GM12878 (cell line): ENCODE measurements at regions not wholly inside any gene's neighbourhood (a gene's known extent, or its start where the extent isn't known, plus 50 kb on each side); places are given as distances from the start of the nearest gene placed in this dataset.

ENCODE experiments used
- ATAC-seq: fragments of 200-7000 bp; cut with Tn5 transposase; 3 replicates; pipeline ENCODE4 v1.9.1; 2020; ENCODE audit warnings: mild to moderate bottlenecking, moderate library complexity
- BruUV-seq: library from RNA; stranded (reverse); fragments of 400-500 nt; replicated peaks from 2 replicates; lab custom pipeline; 2021; lab: Mats Ljungman, UMichigan
- CTCF ChIA-PET: fragments of 300-600 bp; sonication (Branson Sonifier 250); formaldehyde crosslinking; extraction: SDS; loops from one replicate; lab custom pipeline; 2021; ENCODE audit warnings: inconsistent platforms; lab: Yijun Ruan, JAX
- POLR2A ChIA-PET: fragments of 350-600 bp; formaldehyde crosslinking; extraction: SDS; loops from one replicate; lab custom pipeline; 2021; ENCODE audit warnings: inconsistent platforms; lab: Charles Lee
- RAD21 ChIA-PET: fragments of 300-600 bp; sonication (Branson Sonifier 250); formaldehyde crosslinking; loops from one replicate; lab custom pipeline; 2023; ENCODE audit warnings: antibody characterized with exemption; ENCODE audit not compliant: unreplicated experiment; lab: Charles Lee
- SMC1A ChIA-PET: fragments of 300-600 bp; sonication (Branson Sonifier 250); formaldehyde crosslinking; loops from one replicate; lab custom pipeline; 2023; ENCODE audit not compliant: unreplicated experiment, uncharacterized antibody; lab: Charles Lee
- DNase-seq: peaks from one replicate; pipeline ENCODE4 v3.0.0-alpha.2; 2011; ENCODE audit warnings: low read depth, low spot score
- FAIRE-seq: peaks from 3 replicates; lab custom pipeline; 2011; peaks lifted over from hg19 to GRCh38; lab: Jason Lieb, UNC
- H2AFZ ChIP-seq: 2 replicates; pipeline ENCODE4 v1.6.0; 2011; ENCODE audit warnings: low read depth, low read length, control low read depth; ENCODE audit not compliant: control insufficient read depth
- H3K27ac ChIP-seq: 2 replicates; pipeline ENCODE4 v1.5.1; 2011; ENCODE audit warnings: control low read depth; ENCODE audit not compliant: control insufficient read depth, insufficient read depth
- H3K27me3 ChIP-seq, 2 experiments: replicated peaks in 1 of 2; 2 replicates each; pipeline versions ENCODE4 v1.6.0 to v1.6.1; 2011; ENCODE audit warnings: low read length in 1 of 2; ENCODE audit not compliant: control insufficient read depth in 2 of 2, insufficient read depth in 2 of 2
- H3K36me3 ChIP-seq, 2 experiments: 2 replicates each; pipeline ENCODE4 v1.5.1; 2011; ENCODE audit warnings: low read length in 1 of 2; ENCODE audit not compliant: control insufficient read depth in 2 of 2, insufficient read depth in 2 of 2
- H3K4me1 ChIP-seq: 2 replicates; pipeline ENCODE4 v1.6.1; 2011; ENCODE audit warnings: mild to moderate bottlenecking, low read length, moderate library complexity, mixed read lengths; ENCODE audit not compliant: control insufficient read depth, insufficient read depth
- H3K4me2 ChIP-seq: 2 replicates; pipeline ENCODE4 v1.6.0; 2011; ENCODE audit warnings: control low read depth; ENCODE audit not compliant: control insufficient read depth, insufficient read depth
- H3K4me3 ChIP-seq: fragments of 200-600 bp; sonication (generic); 2 replicates; pipeline ENCODE4 v1.5.1; 2016
- H3K79me2 ChIP-seq: 2 replicates; pipeline ENCODE4 v1.6.0; 2011; ENCODE audit warnings: low read length; ENCODE audit not compliant: control insufficient read depth, insufficient read depth
- H3K9ac ChIP-seq: 2 replicates; pipeline ENCODE4 v1.8.0; 2011; ENCODE audit warnings: low read length, control low read depth, mixed read lengths; ENCODE audit not compliant: control insufficient read depth, insufficient read depth
- H3K9me3 ChIP-seq: replicated peaks from 3 replicates; pipeline ENCODE4 v1.5.1; 2011; ENCODE audit warnings: mild to moderate bottlenecking, low read length; ENCODE audit not compliant: control insufficient read depth, insufficient read depth
- H4K20me1 ChIP-seq: 2 replicates; pipeline ENCODE4 v1.6.0; 2011; ENCODE audit not compliant: control insufficient read depth, insufficient read depth
- ESRRA ChIP-seq: IDR thresholded peaks from 2 replicates; pipeline ENCODE4 v1.6.1; 2012; ENCODE audit warnings: mild to moderate bottlenecking, low read length, improper control_type of control experiment
- IRF4 ChIP-seq: IDR thresholded peaks from 2 replicates; pipeline ENCODE4 v1.6.1; 2011; ENCODE audit warnings: low read depth, low read length
- MTA2 ChIP-seq: fragments of 450-650 bp; IDR thresholded peaks from 2 replicates; pipeline ENCODE4 v1.6.1; 2016; ENCODE audit warnings: low read depth, mild to moderate bottlenecking, moderate library complexity
- NFYA ChIP-seq: IDR thresholded peaks from 2 replicates; pipeline ENCODE4 v1.6.1; 2011; ENCODE audit warnings: low read depth, mild to moderate bottlenecking, low read length, improper control_type of control experiment, borderline replicate concordance
- NR2C2 ChIP-seq: IDR thresholded peaks from 2 replicates; pipeline ENCODE4 v1.6.1; 2011; ENCODE audit warnings: borderline replicate concordance, low read depth; ENCODE audit not compliant: control insufficient read depth, insufficient read length
- SMAD1 ChIP-seq: fragments of 450-650 bp; IDR thresholded peaks from 2 replicates; pipeline ENCODE4 v1.6.1; 2018; ENCODE audit warnings: mild to moderate bottlenecking, low read depth; ENCODE audit not compliant: partially characterized antibody
- SMC3 ChIP-seq: IDR thresholded peaks from 2 replicates; pipeline ENCODE4 v1.6.1; 2011; ENCODE audit warnings: low read length, improper control_type of control experiment, borderline replicate concordance
- SPI1 ChIP-seq: IDR thresholded peaks from 2 replicates; pipeline ENCODE4 v1.6.1; 2011; ENCODE audit warnings: low read depth, mild to moderate bottlenecking, low read length, moderate library complexity, borderline replicate concordance; ENCODE audit not compliant: insufficient read depth
- SRF ChIP-seq, 2 experiments: IDR thresholded peaks; 2 replicates each; pipeline ENCODE4 v1.6.1; 2011; ENCODE audit warnings: low read depth in 2 of 2, low read length in 2 of 2, mild to moderate bottlenecking in 1 of 2, moderate library complexity in 1 of 2
- ZNF24 ChIP-seq: fragments of 450-650 bp; IDR thresholded peaks from 2 replicates; pipeline ENCODE4 v1.6.1; 2017; ENCODE audit warnings: antibody characterized with exemption, mild to moderate bottlenecking
- ZNF384 ChIP-seq: IDR thresholded peaks from 2 replicates; pipeline ENCODE4 v1.6.1; 2012; ENCODE audit warnings: low read depth, mild to moderate bottlenecking, low read length, improper control_type of control experiment, borderline replicate concordance
- WGBS: methylation state at CpG from one replicate; pipeline ENCODE4 v1.1.6; 2016; ENCODE audit warnings: low lambda C conversion rate; ENCODE audit not compliant: insufficient replicate concordance, insufficient coverage; ENCODE audit errors: missing lambda C conversion rate; 5-methylcytosine and 5-hydroxymethylcytosine counted together
- in situ Hi-C: fragments of 300-500 bp; cut with MboI; formaldehyde crosslinking; loops from 9 replicates; pipeline ENCODE4 v1.14.3; 2018; ENCODE audit warnings: mixed read lengths
- intact Hi-C: fragments of 100-400 bp; cut with micrococcal nuclease; formaldehyde crosslinking; loops from one replicate; pipeline ENCODE4 v1.14.2; 2022; ENCODE audit not compliant: unreplicated experiment
- TF ChIP-seq, protein P1 (sequence below): IDR thresholded peaks from 2 replicates; pipeline ENCODE4 v1.6.1; 2011; ENCODE audit warnings: mild to moderate bottlenecking, low read depth, low read length, moderate library complexity; ENCODE audit not compliant: insufficient replicate concordance
- TF ChIP-seq, protein P2 (sequence below): IDR thresholded peaks from 2 replicates; pipeline ENCODE4 v1.6.1; 2012; ENCODE audit warnings: low read depth, low read length, improper control_type of control experiment

DNA sequence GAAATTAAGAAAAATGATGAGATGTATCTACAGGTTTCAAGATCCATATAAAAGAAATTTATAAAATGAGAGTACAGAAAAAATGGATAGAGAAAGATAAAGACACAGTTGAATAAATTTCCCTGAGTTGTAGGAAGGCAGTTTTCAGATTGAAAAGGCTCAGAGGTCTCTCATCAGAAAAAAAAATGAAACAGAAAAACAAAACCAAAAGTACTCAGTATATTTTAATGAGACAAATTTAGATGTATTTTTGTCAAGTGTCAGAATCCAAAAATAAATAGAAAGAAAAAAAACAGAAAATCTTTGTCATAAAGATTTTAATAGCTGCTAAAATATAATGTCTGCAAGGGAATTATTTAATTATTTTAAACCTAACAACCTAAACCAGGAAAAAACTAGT lies 520.5 kb downstream of the KCNJ3 start (continued):
- no peak for TF ChIP-seq SMAD1
- TF ChIP-seq, protein P1, sequence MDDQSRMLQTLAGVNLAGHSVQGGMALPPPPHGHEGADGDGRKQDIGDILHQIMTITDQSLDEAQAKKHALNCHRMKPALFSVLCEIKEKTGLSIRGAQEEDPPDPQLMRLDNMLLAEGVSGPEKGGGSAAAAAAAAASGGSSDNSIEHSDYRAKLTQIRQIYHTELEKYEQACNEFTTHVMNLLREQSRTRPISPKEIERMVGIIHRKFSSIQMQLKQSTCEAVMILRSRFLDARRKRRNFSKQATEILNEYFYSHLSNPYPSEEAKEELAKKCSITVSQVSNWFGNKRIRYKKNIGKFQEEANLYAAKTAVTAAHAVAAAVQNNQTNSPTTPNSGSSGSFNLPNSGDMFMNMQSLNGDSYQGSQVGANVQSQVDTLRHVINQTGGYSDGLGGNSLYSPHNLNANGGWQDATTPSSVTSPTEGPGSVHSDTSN: no peak
- TF ChIP-seq ZNF24: no peak
- TF ChIP-seq ZNF384: peak; percentile 67; the same call in 1 of the 2 replicates
- peak; percentile 48; the same call in 1 of the 2 replicates for TF ChIP-seq MTA2
- no peak for TF ChIP-seq SMC3
- no peak for TF ChIP-seq NFYA
- TF ChIP-seq SRF (IDR thresholded peaks at IDR 0.05; ENCODE audit: low read depth in 2 of 2, low read length in 2 of 2): no peak
- no peak for TF ChIP-seq ESRRA
- TF ChIP-seq, protein P2, sequence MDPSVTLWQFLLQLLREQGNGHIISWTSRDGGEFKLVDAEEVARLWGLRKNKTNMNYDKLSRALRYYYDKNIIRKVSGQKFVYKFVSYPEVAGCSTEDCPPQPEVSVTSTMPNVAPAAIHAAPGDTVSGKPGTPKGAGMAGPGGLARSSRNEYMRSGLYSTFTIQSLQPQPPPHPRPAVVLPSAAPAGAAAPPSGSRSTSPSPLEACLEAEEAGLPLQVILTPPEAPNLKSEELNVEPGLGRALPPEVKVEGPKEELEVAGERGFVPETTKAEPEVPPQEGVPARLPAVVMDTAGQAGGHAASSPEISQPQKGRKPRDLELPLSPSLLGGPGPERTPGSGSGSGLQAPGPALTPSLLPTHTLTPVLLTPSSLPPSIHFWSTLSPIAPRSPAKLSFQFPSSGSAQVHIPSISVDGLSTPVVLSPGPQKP: no peak
- TF ChIP-seq, all 136 proteins: peak for 5

GRCh38 chr2:155218292-155218924 lies 519.9 kb downstream of the KCNJ3 start:
- CTCF ChIA-PET: no interaction called here
- in situ Hi-C loops: no loop called here

More at GRCh38 chr2:155218292-155218924, 519.9 kb downstream of the KCNJ3 start:
- Histone ChIP-seq H3K36me3 (no peaks in the 10 kb centered on the region), H3K4me2 (peak overlapping the region; percentile 49), H3K9me3 (no peaks in the 10 kb centered on the region), H3K27me3 (no peaks in the 10 kb centered on the region), H2AFZ (peak overlapping the region; percentile 57), H3K4me1 (peaks cover 11% of the 10 kb centered on the region; the same call in 1 of the 2 replicates), H3K27ac (no peak overlapping the region), H3K9ac (no peak overlapping the region), H3K4me3 (no peak overlapping the region), H3K79me2 (no peaks in the 10 kb centered on the region), H4K20me1 (no peaks in the 10 kb centered on the region)
- ChIA-PET RAD21 (interaction anchor here (1.8 kb wide), 1 partner anchor 81 kb away, joined by 4 read pairs; no protein-coding TSS in a partner anchor), SMC1A (interaction anchor here (0.7 kb wide), 2 partner anchors 70 to 181 kb away, joined by 3 to 4 read pairs; no protein-coding TSS in a partner anchor), POLR2A (no interaction called here)
- DNase-seq: no peak
- BruUV-seq: no TSS peak
- peak; percentile 56 for ATAC-seq
- WGBS: 41% methylated on average over 2 of the region's 2 CpGs
- no peak for TF ChIP-seq NR2C2
- TF ChIP-seq SPI1: peak; percentile 19; the same call in 1 of the 2 replicates
- no peak for TF ChIP-seq IRF4
- FAIRE-seq: no peak
- intact Hi-C loops: no loop called here
